GM12878 (cell line): ENCODE measurements at regions not wholly inside any gene's neighbourhood (a gene's known extent, or its start where the extent isn't known, plus 50 kb on each side); places are given as distances from the start of the nearest gene placed in this dataset.

Source experiments
- ATAC-seq: fragments of 200-7000 bp; cut with Tn5 transposase; 3 replicates; pipeline ENCODE4 v1.9.1; 2020; ENCODE audit warnings: mild to moderate bottlenecking, moderate library complexity
- BruUV-seq: library from RNA; stranded (reverse); fragments of 400-500 nt; replicated peaks from 2 replicates; lab custom pipeline; 2021; lab: Mats Ljungman, UMichigan
- CTCF ChIA-PET: fragments of 300-600 bp; sonication (Branson Sonifier 250); formaldehyde crosslinking; extraction: SDS; loops from one replicate; lab custom pipeline; 2021; ENCODE audit warnings: inconsistent platforms; lab: Yijun Ruan, JAX
- POLR2A ChIA-PET: fragments of 350-600 bp; formaldehyde crosslinking; extraction: SDS; loops from one replicate; lab custom pipeline; 2021; ENCODE audit warnings: inconsistent platforms; lab: Charles Lee
- RAD21 ChIA-PET: fragments of 300-600 bp; sonication (Branson Sonifier 250); formaldehyde crosslinking; loops from one replicate; lab custom pipeline; 2023; ENCODE audit warnings: antibody characterized with exemption; ENCODE audit not compliant: unreplicated experiment; lab: Charles Lee
- SMC1A ChIA-PET: fragments of 300-600 bp; sonication (Branson Sonifier 250); formaldehyde crosslinking; loops from one replicate; lab custom pipeline; 2023; ENCODE audit not compliant: unreplicated experiment, uncharacterized antibody; lab: Charles Lee
- DNase-seq: peaks from one replicate; pipeline ENCODE4 v3.0.0-alpha.2; 2011; ENCODE audit warnings: low read depth, low spot score
- FAIRE-seq: peaks from 3 replicates; lab custom pipeline; 2011; peaks lifted over from hg19 to GRCh38; lab: Jason Lieb, UNC
- H2AFZ ChIP-seq: 2 replicates; pipeline ENCODE4 v1.6.0; 2011; ENCODE audit warnings: low read depth, low read length, control low read depth; ENCODE audit not compliant: control insufficient read depth
- H3K27ac ChIP-seq: 2 replicates; pipeline ENCODE4 v1.5.1; 2011; ENCODE audit warnings: control low read depth; ENCODE audit not compliant: control insufficient read depth, insufficient read depth
- H3K27me3 ChIP-seq, 2 experiments: replicated peaks in 1 of 2; 2 replicates each; pipeline versions ENCODE4 v1.6.0 to v1.6.1; 2011; ENCODE audit warnings: low read length in 1 of 2; ENCODE audit not compliant: control insufficient read depth in 2 of 2, insufficient read depth in 2 of 2
- H3K36me3 ChIP-seq, 2 experiments: 2 replicates each; pipeline ENCODE4 v1.5.1; 2011; ENCODE audit warnings: low read length in 1 of 2; ENCODE audit not compliant: control insufficient read depth in 2 of 2, insufficient read depth in 2 of 2
- H3K4me1 ChIP-seq: 2 replicates; pipeline ENCODE4 v1.6.1; 2011; ENCODE audit warnings: mild to moderate bottlenecking, low read length, moderate library complexity, mixed read lengths; ENCODE audit not compliant: control insufficient read depth, insufficient read depth
- H3K4me2 ChIP-seq: 2 replicates; pipeline ENCODE4 v1.6.0; 2011; ENCODE audit warnings: control low read depth; ENCODE audit not compliant: control insufficient read depth, insufficient read depth
- H3K4me3 ChIP-seq: fragments of 200-600 bp; sonication (generic); 2 replicates; pipeline ENCODE4 v1.5.1; 2016
- H3K79me2 ChIP-seq: 2 replicates; pipeline ENCODE4 v1.6.0; 2011; ENCODE audit warnings: low read length; ENCODE audit not compliant: control insufficient read depth, insufficient read depth
- H3K9ac ChIP-seq: 2 replicates; pipeline ENCODE4 v1.8.0; 2011; ENCODE audit warnings: low read length, control low read depth, mixed read lengths; ENCODE audit not compliant: control insufficient read depth, insufficient read depth
- H3K9me3 ChIP-seq: replicated peaks from 3 replicates; pipeline ENCODE4 v1.5.1; 2011; ENCODE audit warnings: mild to moderate bottlenecking, low read length; ENCODE audit not compliant: control insufficient read depth, insufficient read depth
- H4K20me1 ChIP-seq: 2 replicates; pipeline ENCODE4 v1.6.0; 2011; ENCODE audit not compliant: control insufficient read depth, insufficient read depth
- BCL11A ChIP-seq: IDR thresholded peaks from 2 replicates; pipeline ENCODE4 v1.6.1; 2011; ENCODE audit warnings: low read depth, low read length
- CHD2 ChIP-seq: IDR thresholded peaks from 2 replicates; pipeline ENCODE4 v1.6.1; 2011; ENCODE audit warnings: low read depth, low read length, improper control_type of control experiment, borderline replicate concordance
- CREM ChIP-seq: IDR thresholded peaks from 2 replicates; pipeline ENCODE4 v1.6.1; 2014; ENCODE audit warnings: antibody characterized with exemption, low read depth
- FOXK2 ChIP-seq: fragments of 450-650 bp; IDR thresholded peaks from 2 replicates; pipeline ENCODE4 v1.6.1; 2017; ENCODE audit warnings: mild to moderate bottlenecking, moderate library complexity
- IRF4 ChIP-seq: IDR thresholded peaks from 2 replicates; pipeline ENCODE4 v1.6.1; 2011; ENCODE audit warnings: low read depth, low read length
- KAT2A ChIP-seq: conservative IDR thresholded peaks from 2 replicates; pipeline ENCODE4 v1.6.1; 2011; ENCODE audit warnings: low read depth, low read length; ENCODE audit not compliant: control insufficient read depth
- MTA2 ChIP-seq: fragments of 450-650 bp; IDR thresholded peaks from 2 replicates; pipeline ENCODE4 v1.6.1; 2016; ENCODE audit warnings: low read depth, mild to moderate bottlenecking, moderate library complexity
- NR2F1 ChIP-seq: fragments of 450-650 bp; conservative IDR thresholded peaks from 2 replicates; pipeline ENCODE4 v1.6.1; 2017; ENCODE audit warnings: mild to moderate bottlenecking
- POU2F2 ChIP-seq: IDR thresholded peaks from 3 replicates; pipeline ENCODE4 v1.6.1; 2011; ENCODE audit warnings: low read depth, mild to moderate bottlenecking, low read length, borderline replicate concordance
- RAD51 ChIP-seq: fragments of 450-650 bp; IDR thresholded peaks from 2 replicates; pipeline ENCODE4 v1.6.1; 2016; ENCODE audit warnings: moderate library complexity, mild to moderate bottlenecking, inconsistent platforms
- RB1 ChIP-seq: fragments of 450-650 bp; formaldehyde crosslinking; IDR thresholded peaks from 2 replicates; pipeline ENCODE4 v1.6.1; 2017; ENCODE audit warnings: mild to moderate bottlenecking, borderline replicate concordance
- RELA ChIP-seq: fragments of 450-650 bp; IDR thresholded peaks from 2 replicates; pipeline ENCODE4 v1.8.0; 2014; ENCODE audit warnings: borderline replicate concordance; ENCODE audit not compliant: partially characterized antibody
- RUNX3 ChIP-seq: IDR thresholded peaks from 2 replicates; pipeline ENCODE4 v1.6.1; 2012; ENCODE audit warnings: low read length, inconsistent platforms
- SMAD1 ChIP-seq: fragments of 450-650 bp; IDR thresholded peaks from 2 replicates; pipeline ENCODE4 v1.6.1; 2018; ENCODE audit warnings: mild to moderate bottlenecking, low read depth; ENCODE audit not compliant: partially characterized antibody
- SPI1 ChIP-seq: IDR thresholded peaks from 2 replicates; pipeline ENCODE4 v1.6.1; 2011; ENCODE audit warnings: low read depth, mild to moderate bottlenecking, low read length, moderate library complexity, borderline replicate concordance; ENCODE audit not compliant: insufficient read depth
- SUZ12 ChIP-seq: fragments of 200-600 bp; sonication (generic); IDR thresholded peaks from one replicate; pipeline ENCODE4 v1.6.1; 2018; ENCODE audit warnings: antibody characterized with exemption, mild to moderate bottlenecking; ENCODE audit not compliant: unreplicated experiment
- TBL1XR1 ChIP-seq: IDR thresholded peaks from 2 replicates; pipeline ENCODE4 v1.6.1; 2012; ENCODE audit warnings: low read depth, low read length, improper control_type of control experiment
- ZNF384 ChIP-seq: IDR thresholded peaks from 2 replicates; pipeline ENCODE4 v1.6.1; 2012; ENCODE audit warnings: low read depth, mild to moderate bottlenecking, low read length, improper control_type of control experiment, borderline replicate concordance
- WGBS: methylation state at CpG from one replicate; pipeline ENCODE4 v1.1.6; 2016; ENCODE audit warnings: low lambda C conversion rate; ENCODE audit not compliant: insufficient replicate concordance, insufficient coverage; ENCODE audit errors: missing lambda C conversion rate; 5-methylcytosine and 5-hydroxymethylcytosine counted together
- in situ Hi-C: fragments of 300-500 bp; cut with MboI; formaldehyde crosslinking; loops from 9 replicates; pipeline ENCODE4 v1.14.3; 2018; ENCODE audit warnings: mixed read lengths
- intact Hi-C: fragments of 100-400 bp; cut with micrococcal nuclease; formaldehyde crosslinking; loops from one replicate; pipeline ENCODE4 v1.14.2; 2022; ENCODE audit not compliant: unreplicated experiment
- TF ChIP-seq, protein P1 (sequence below): IDR thresholded peaks from 2 replicates; pipeline ENCODE4 v1.6.1; 2011; ENCODE audit warnings: borderline replicate concordance, low read depth, mild to moderate bottlenecking, moderate library complexity, low read length; ENCODE audit not compliant: insufficient read depth, poor library complexity, severe bottlenecking
- TF ChIP-seq, protein P2 (sequence below): fragments of 450-650 bp; formaldehyde crosslinking; IDR thresholded peaks from 2 replicates; pipeline ENCODE4 v1.5.0; 2022; ENCODE audit warnings: mild to moderate bottlenecking, missing genetic modification characterization

DNA sequence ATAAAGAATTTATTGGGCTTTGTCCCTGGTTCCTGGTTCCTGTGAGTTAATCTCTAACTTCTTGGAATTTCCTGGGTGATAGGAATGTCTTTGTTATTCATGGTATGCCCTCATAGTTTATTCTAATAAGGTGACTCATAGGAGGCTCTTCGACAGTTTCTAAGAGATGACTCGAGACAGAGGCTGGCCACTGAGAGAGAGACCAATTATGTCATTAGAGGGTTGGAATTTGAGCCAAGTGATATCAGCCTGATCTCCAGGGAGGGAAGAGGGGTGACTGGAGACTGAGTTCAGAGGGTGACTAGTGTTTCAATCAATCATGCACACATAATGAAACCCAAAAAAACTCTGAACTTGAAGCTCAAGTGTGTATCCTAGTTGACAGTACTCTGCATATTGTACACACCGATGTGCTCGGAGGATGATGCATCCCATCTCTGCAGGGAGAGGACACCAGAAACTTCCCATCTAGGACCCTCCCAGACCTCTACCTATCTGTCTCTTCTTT lies 185.7 kb downstream of the MTCL1 start:
- ChIA-PET POLR2A (no interaction called here), RAD21 (no interaction called here), SMC1A (interaction anchor here (1.0 kb wide), 1 partner anchor 10 kb away, joined by 3 read pairs; no protein-coding TSS in a partner anchor), CTCF (no interaction called here)
- no peak overlapping the region for H3K4me2 ChIP-seq
- FAIRE-seq (no peak), DNase-seq (no peak), ATAC-seq (no peak)
- H2AFZ ChIP-seq = no peak overlapping the region
- H3K4me1 ChIP-seq = no peaks in the 10 kb centered on the region
- no peak overlapping the region for H3K9ac ChIP-seq
- intact Hi-C loops (no loop called here), in situ Hi-C loops (loop anchor here (5.0 kb wide), 1 partner anchor 34 kb away; no protein-coding TSS in a partner anchor)
- H3K79me2 ChIP-seq = no peaks in the 10 kb centered on the region
- H3K4me3 ChIP-seq = no peak overlapping the region
- H3K27me3 ChIP-seq = no peaks in the 10 kb centered on the region
- no peaks in the 10 kb centered on the region; the same call in 2 of the 3 replicates for H3K9me3 ChIP-seq
- TF ChIP-seq CHD2 (no peak), RB1 (no peak), KAT2A (no peak), CREM (no peak), TBL1XR1 (no peak), SUZ12 (no peak), RAD51 (no peak), FOXK2 (no peak), IRF4 (no peak), RELA (no peak), SPI1 (no peak), POU2F2 (no peak), SMAD1 (no peak), NR2F1 (no peak), RUNX3 (no peak), MTA2 (no peak), ZNF384 (no peak), BCL11A (no peak)
- TF ChIP-seq, protein P1, sequence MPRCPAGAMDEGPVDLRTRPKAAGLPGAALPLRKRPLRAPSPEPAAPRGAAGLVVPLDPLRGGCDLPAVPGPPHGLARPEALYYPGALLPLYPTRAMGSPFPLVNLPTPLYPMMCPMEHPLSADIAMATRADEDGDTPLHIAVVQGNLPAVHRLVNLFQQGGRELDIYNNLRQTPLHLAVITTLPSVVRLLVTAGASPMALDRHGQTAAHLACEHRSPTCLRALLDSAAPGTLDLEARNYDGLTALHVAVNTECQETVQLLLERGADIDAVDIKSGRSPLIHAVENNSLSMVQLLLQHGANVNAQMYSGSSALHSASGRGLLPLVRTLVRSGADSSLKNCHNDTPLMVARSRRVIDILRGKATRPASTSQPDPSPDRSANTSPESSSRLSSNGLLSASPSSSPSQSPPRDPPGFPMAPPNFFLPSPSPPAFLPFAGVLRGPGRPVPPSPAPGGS = no peak
- TF ChIP-seq, protein P2, sequence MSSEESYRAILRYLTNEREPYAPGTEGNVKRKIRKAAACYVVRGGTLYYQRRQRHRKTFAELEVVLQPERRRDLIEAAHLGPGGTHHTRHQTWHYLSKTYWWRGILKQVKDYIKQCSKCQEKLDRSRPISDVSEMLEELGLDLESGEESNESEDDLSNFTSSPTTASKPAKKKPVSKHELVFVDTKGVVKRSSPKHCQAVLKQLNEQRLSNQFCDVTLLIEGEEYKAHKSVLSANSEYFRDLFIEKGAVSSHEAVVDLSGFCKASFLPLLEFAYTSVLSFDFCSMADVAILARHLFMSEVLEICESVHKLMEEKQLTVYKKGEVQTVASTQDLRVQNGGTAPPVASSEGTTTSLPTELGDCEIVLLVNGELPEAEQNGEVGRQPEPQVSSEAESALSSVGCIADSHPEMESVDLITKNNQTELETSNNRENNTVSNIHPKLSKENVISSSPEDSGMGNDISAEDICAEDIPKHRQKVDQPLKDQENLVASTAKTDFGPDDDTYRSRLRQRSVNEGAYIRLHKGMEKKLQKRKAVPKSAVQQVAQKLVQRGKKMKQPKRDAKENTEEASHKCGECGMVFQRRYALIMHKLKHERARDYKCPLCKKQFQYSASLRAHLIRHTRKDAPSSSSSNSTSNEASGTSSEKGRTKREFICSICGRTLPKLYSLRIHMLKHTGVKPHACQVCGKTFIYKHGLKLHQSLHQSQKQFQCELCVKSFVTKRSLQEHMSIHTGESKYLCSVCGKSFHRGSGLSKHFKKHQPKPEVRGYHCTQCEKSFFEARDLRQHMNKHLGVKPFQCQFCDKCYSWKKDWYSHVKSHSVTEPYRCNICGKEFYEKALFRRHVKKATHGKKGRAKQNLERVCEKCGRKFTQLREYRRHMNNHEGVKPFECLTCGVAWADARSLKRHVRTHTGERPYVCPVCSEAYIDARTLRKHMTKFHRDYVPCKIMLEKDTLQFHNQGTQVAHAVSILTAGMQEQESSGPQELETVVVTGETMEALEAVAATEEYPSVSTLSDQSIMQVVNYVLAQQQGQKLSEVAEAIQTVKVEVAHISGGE (CRISPR knock-in tag) = no peak
- no peak overlapping the region for H3K27ac ChIP-seq
- BruUV-seq = no TSS peak
- no peaks in the 10 kb centered on the region for H3K36me3 ChIP-seq
- WGBS = 51% methylated on average over 4 of the region's 4 CpGs
- H4K20me1 ChIP-seq = no peaks in the 10 kb centered on the region
